GM12864 (cell line): ENCODE measurements at regions not wholly inside any gene's neighbourhood (a gene's known extent, or its start where the extent isn't known, plus 50 kb on each side); places are given as distances from the start of the nearest gene placed in this dataset.

ENCODE experiments used
- DNase-seq: peaks from one replicate; pipeline ENCODE4 v3.0.0-alpha.2; 2011; ENCODE audit warnings: low read depth
- H3K4me3 ChIP-seq: 2 replicates; pipeline ENCODE4 v1.5.1; 2011; ENCODE audit warnings: mild to moderate bottlenecking, low read depth, low read length, control low read depth
- TF ChIP-seq, protein P1 (sequence below): IDR thresholded peaks from 2 replicates; pipeline ENCODE4 v1.5.1; 2011; ENCODE audit warnings: low read depth, mild to moderate bottlenecking, moderate library complexity, low read length, control low read depth, inconsistent platforms; ENCODE audit errors: missing control alignments

- no peak for DNase-seq
- no peak overlapping the region for H3K4me3 ChIP-seq
- TF ChIP-seq, protein P1, sequence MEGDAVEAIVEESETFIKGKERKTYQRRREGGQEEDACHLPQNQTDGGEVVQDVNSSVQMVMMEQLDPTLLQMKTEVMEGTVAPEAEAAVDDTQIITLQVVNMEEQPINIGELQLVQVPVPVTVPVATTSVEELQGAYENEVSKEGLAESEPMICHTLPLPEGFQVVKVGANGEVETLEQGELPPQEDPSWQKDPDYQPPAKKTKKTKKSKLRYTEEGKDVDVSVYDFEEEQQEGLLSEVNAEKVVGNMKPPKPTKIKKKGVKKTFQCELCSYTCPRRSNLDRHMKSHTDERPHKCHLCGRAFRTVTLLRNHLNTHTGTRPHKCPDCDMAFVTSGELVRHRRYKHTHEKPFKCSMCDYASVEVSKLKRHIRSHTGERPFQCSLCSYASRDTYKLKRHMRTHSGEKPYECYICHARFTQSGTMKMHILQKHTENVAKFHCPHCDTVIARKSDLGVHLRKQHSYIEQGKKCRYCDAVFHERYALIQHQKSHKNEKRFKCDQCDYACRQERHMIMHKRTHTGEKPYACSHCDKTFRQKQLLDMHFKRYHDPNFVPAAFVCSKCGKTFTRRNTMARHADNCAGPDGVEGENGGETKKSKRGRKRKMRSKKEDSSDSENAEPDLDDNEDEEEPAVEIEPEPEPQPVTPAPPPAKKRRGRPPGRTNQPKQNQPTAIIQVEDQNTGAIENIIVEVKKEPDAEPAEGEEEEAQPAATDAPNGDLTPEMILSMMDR: no peak
Measured at GRCh38 chr13:63377986-63378385, 1962.3 kb upstream of the PCDH20 start.

- no peak for DNase-seq
- TF ChIP-seq, protein P1: no peak
Measured at GRCh38 chr13:63370101-63370500, 1954.5 kb upstream of the PCDH20 start.

GRCh38 chr13:63367522-63368198 lies 1952.0 kb upstream of the PCDH20 start:
- DNase-seq: no peak
- H3K4me3 ChIP-seq: no peak overlapping the region
- TF ChIP-seq, protein P1: no peak

More at GRCh38 chr13:63370101-63370500, 1954.5 kb upstream of the PCDH20 start:
- H3K4me3 ChIP-seq: no peak overlapping the region

DNA sequence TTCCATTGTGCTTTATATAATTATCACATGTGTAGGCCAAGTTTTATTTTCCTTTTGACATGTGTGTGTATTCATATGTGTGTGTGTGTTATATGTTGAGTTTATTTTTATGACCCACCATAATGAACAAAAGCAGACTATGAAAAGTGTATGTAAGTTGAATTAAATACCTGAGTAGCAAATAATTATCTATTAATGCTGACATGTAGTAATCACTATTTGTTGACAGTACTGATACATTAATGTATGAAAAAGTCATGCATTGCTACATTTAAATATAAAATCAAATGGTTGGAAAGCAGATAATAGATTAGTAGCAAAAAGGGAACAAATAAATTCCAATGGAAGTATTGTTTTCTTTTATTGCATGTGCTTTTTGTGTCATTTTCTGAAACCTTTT lies 1948.5 kb upstream of the PCDH20 start:
- no peak for DNase-seq
- H3K4me3 ChIP-seq: no peak overlapping the region
- TF ChIP-seq, protein P1: no peak

DNA sequence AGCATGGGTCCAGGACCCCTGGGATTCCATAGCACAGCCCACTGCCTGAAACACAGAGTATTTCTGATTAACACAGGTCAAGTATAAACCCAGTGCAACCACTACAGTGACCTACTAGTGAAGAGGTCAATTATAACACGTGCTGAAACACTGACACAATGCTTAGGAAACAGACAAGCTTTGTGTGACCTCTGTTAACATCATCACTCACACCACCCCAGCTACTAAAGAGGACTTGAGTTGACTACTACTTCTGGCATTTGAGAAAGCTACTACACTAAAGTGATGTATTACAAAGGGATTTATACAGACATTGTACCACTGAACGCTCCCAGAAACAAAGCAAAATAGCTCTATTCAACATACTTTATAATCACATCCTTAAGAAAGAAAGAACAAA lies 1935.9 kb upstream of the PCDH20 start:
- no peak for DNase-seq
- no peak overlapping the region for H3K4me3 ChIP-seq
- TF ChIP-seq, protein P1: no peak

DNA sequence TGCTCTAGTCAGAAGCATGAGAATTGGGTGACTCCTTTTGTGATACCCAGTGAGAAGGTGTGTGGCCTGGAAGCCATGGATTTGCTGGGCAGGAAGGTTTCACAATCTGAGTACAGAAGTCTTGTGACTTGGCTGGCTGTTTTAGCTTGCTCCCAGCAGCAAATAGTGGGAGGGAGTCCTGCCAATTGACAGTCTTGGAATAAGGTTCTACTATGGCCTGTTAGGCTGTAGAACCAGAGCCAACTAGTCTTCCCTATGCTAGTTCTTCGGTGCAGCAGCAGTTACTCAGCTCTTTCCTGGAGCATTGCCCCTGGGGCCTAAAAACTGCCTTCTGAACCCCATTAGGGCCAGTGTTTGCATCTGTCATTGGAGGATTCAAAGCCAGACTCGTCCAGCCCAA lies 1935.4 kb upstream of the PCDH20 start:
- TF ChIP-seq, protein P1: no peak
- no peak overlapping the region for H3K4me3 ChIP-seq
- DNase-seq: no peak

GRCh38 chr13:63345835-63346234 lies 1930.2 kb upstream of the PCDH20 start:
- TF ChIP-seq, protein P1: no peak
- H3K4me3 ChIP-seq: no peak overlapping the region
- DNase-seq: no peak
